SU-DHL-6 (cell line): ENCODE measurements at regions not wholly inside any gene's neighbourhood (a gene's known extent, or its start where the extent isn't known, plus 50 kb on each side); places are given as distances from the start of the nearest gene placed in this dataset.

Source experiments
- H2AFZ ChIP-seq: fragments of 200-600 bp; sonication (generic); 2 replicates; pipeline ENCODE4 v1.6.1; 2014; ENCODE audit warnings: low read depth, mild to moderate bottlenecking, moderate library complexity, mixed read lengths, antibody characterized with exemption, low read length; ENCODE audit not compliant: severe bottlenecking
- H3F3A ChIP-seq: fragments of 200-600 bp; shearing (Covaris generic); 2 replicates; pipeline ENCODE4 v1.6.0; 2016; ENCODE audit warnings: antibody characterized with exemption, mild to moderate bottlenecking; ENCODE audit not compliant: insufficient read depth
- H3K27ac ChIP-seq: fragments of 200-600 bp; sonication (generic); 2 replicates; pipeline ENCODE4 v1.5.1; 2016; ENCODE audit warnings: low read depth, mild to moderate bottlenecking, low read length, moderate library complexity, mixed read lengths
- H3K27me3 ChIP-seq: fragments of 200-600 bp; sonication (generic), shearing (Covaris generic); 2 replicates; pipeline ENCODE4 v1.6.0; 2014; ENCODE audit warnings: mild to moderate bottlenecking, low read length
- H3K36me3 ChIP-seq: fragments of 200-600 bp; sonication (generic); 2 replicates; pipeline ENCODE4 v1.6.1; 2014; ENCODE audit warnings: mild to moderate bottlenecking, low read length, mixed read lengths
- H3K4me2 ChIP-seq: fragments of 300-600, 200-600 bp; shearing (Covaris generic), sonication (generic); 2 replicates; pipeline ENCODE4 v1.6.0; 2014; ENCODE audit warnings: low read length, low read depth, mild to moderate bottlenecking; ENCODE audit not compliant: poor library complexity, severe bottlenecking
- H3K4me3 ChIP-seq: fragments of 200-600 bp; sonication (generic); 2 replicates; pipeline ENCODE4 v1.5.1; 2014; ENCODE audit warnings: antibody characterized with exemption, low read length, mild to moderate bottlenecking, mixed read lengths; ENCODE audit not compliant: insufficient read depth, poor library complexity, severe bottlenecking
- H3K79me2 ChIP-seq: fragments of 200-600 bp; sonication (generic); 2 replicates; pipeline ENCODE4 v1.6.1; 2014; ENCODE audit warnings: mild to moderate bottlenecking, low read length, moderate library complexity; ENCODE audit not compliant: insufficient read depth
- H3K9ac ChIP-seq: fragments of 200-600 bp; sonication (generic); 2 replicates; pipeline ENCODE4 v1.7.0; 2014; ENCODE audit warnings: mild to moderate bottlenecking, low read length
- H3K9me2 ChIP-seq: fragments of 200-600 bp; sonication (generic); replicated peaks from 2 replicates; pipeline ENCODE4 v1.6.1; 2014; ENCODE audit warnings: low read length; ENCODE audit not compliant: insufficient read depth
- H3K9me3 ChIP-seq: fragments of 200-600 bp; sonication (generic); 2 replicates; pipeline ENCODE4 v1.6.1; 2014; ENCODE audit warnings: low read length, mixed read lengths; ENCODE audit not compliant: insufficient read depth
- H4K20me1 ChIP-seq: fragments of 200-600 bp; sonication (generic); 2 replicates; pipeline ENCODE4 v1.6.1; 2014; ENCODE audit warnings: low read depth, mild to moderate bottlenecking, antibody characterized with exemption, low read length, moderate library complexity, mixed read lengths
- CTCF ChIP-seq: fragments of 200-600 bp; sonication (generic); IDR thresholded peaks from one replicate; pipeline ENCODE4 v1.5.1; 2017; ENCODE audit warnings: antibody characterized with exemption, mild to moderate bottlenecking, low read length, moderate library complexity; ENCODE audit not compliant: insufficient read depth, poor library complexity, severe bottlenecking
- EZH2phosphoT487 ChIP-seq: fragments of 200-600 bp; sonication (generic), shearing (Covaris generic); conservative IDR thresholded peaks from 2 replicates; pipeline ENCODE4 v1.6.1; 2018; ENCODE audit warnings: mild to moderate bottlenecking, antibody characterized with exemption, low read length, moderate library complexity, mixed read lengths

GRCh38 chr2:221318376-221319130 is 253.6 kb downstream of the EPHA4 start:
- H2AFZ ChIP-seq = no peak overlapping the region
- H3K4me3 ChIP-seq = no peak overlapping the region
- H3F3A ChIP-seq = no peaks in the 10 kb centered on the region
- no peaks in the 10 kb centered on the region for H4K20me1 ChIP-seq
- no peaks in the 10 kb centered on the region for H3K9me3 ChIP-seq
- TF ChIP-seq EZH2phosphoT487 (no peak), CTCF (no peak)
- H3K9me2 ChIP-seq = no peaks in the 10 kb centered on the region
- no peaks in the 10 kb centered on the region for H3K79me2 ChIP-seq
- no peak overlapping the region for H3K4me2 ChIP-seq
- H3K27me3 ChIP-seq = no peaks in the 10 kb centered on the region
- no peak overlapping the region for H3K9ac ChIP-seq
- no peaks in the 10 kb centered on the region for H3K36me3 ChIP-seq
- H3K27ac ChIP-seq = no peak overlapping the region

GRCh38 chr2:221322741-221323140 is 249.4 kb downstream of the EPHA4 start:
- Histone ChIP-seq H3K4me3 (no peak overlapping the region), H3K9me3 (no peaks in the 10 kb centered on the region), H3F3A (no peaks in the 10 kb centered on the region), H2AFZ (no peak overlapping the region), H3K36me3 (no peaks in the 10 kb centered on the region), H3K79me2 (no peaks in the 10 kb centered on the region), H3K4me2 (no peak overlapping the region), H3K27me3 (no peaks in the 10 kb centered on the region), H3K9ac (no peak overlapping the region), H4K20me1 (no peaks in the 10 kb centered on the region), H3K27ac (no peak overlapping the region), H3K9me2 (no peaks in the 10 kb centered on the region)
- TF ChIP-seq EZH2phosphoT487 (no peak), CTCF (no peak)

DNA sequence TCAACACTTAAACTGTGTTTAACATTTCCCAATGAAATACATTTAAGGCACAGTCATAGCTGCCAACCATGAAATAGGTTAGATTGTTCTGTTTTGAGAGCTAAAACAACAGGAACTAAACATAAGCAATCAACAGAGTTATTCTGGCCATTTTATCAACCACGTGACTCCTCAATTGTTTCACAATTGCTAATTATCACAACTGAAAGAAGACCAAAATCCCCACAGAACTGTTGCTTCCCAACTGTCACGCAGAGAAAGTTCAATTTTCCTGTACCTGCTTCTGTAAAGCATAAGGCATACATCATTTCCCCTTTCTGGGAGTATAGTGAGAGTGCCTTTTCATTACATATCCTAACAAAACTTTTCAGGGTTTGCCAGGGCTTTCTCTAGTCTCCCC is 248.6 kb downstream of the EPHA4 start:
- no peak overlapping the region for H3K4me2 ChIP-seq
- no peak overlapping the region for H2AFZ ChIP-seq
- H3K9ac ChIP-seq = no peak overlapping the region
- TF ChIP-seq CTCF (no peak), EZH2phosphoT487 (no peak)
- H3K36me3 ChIP-seq = no peaks in the 10 kb centered on the region
- H3K9me2 ChIP-seq = no peaks in the 10 kb centered on the region
- H3K27me3 ChIP-seq = no peaks in the 10 kb centered on the region
- no peaks in the 10 kb centered on the region for H4K20me1 ChIP-seq
- no peak overlapping the region for H3K27ac ChIP-seq
- H3K79me2 ChIP-seq = no peaks in the 10 kb centered on the region
- no peak overlapping the region for H3K4me3 ChIP-seq
- no peaks in the 10 kb centered on the region for H3F3A ChIP-seq
- H3K9me3 ChIP-seq = no peaks in the 10 kb centered on the region
